Kidney epithelial cell (primary cell): ENCODE measurements at regions not wholly inside any gene's neighbourhood (a gene's known extent, or its start where the extent isn't known, plus 50 kb on each side); places are given as distances from the start of the nearest gene placed in this dataset.

ENCODE experiments used
- DNase-seq: peaks from one replicate; pipeline ENCODE4 v3.0.0-alpha.2; 2010; ENCODE audit warnings: low read depth
- H3K27me3 ChIP-seq: 2 replicates; pipeline ENCODE4 v1.6.0; 2011; ENCODE audit warnings: low read length; ENCODE audit not compliant: control insufficient read depth, insufficient read depth
- H3K36me3 ChIP-seq: 2 replicates; pipeline ENCODE4 v1.5.1; 2011; ENCODE audit warnings: low read length; ENCODE audit not compliant: control insufficient read depth, insufficient read depth
- H3K4me3 ChIP-seq: 2 replicates; pipeline ENCODE4 v1.5.1; 2011; ENCODE audit warnings: low read depth, mild to moderate bottlenecking, control low read depth, low read length
- CTCF ChIP-seq: IDR thresholded peaks from 2 replicates; pipeline ENCODE4 v1.5.1; 2011; ENCODE audit warnings: mild to moderate bottlenecking, moderate library complexity, low read length, control low read depth, inconsistent platforms; ENCODE audit not compliant: insufficient read depth, poor library complexity, severe bottlenecking

GRCh38 chr14:98382662-98383061, 889.3 kb downstream of the BCL11B start:
- DNase-seq: no peak
- no peak for TF ChIP-seq CTCF
- H3K4me3 ChIP-seq: no peak overlapping the region
- H3K36me3 ChIP-seq: no peaks in the 10 kb centered on the region
- H3K27me3 ChIP-seq: no peaks in the 10 kb centered on the region

- TF ChIP-seq CTCF: no peak
- DNase-seq: no peak
- Histone ChIP-seq H3K36me3 (no peaks in the 10 kb centered on the region), H3K27me3 (no peaks in the 10 kb centered on the region), H3K4me3 (no peak overlapping the region)
These were observed 886.1 kb downstream of the BCL11B start for GRCh38 chr14:98385851-98386250.

GRCh38 chr14:98391061-98391460, 880.9 kb downstream of the BCL11B start:
- no peak for DNase-seq
- no peaks in the 10 kb centered on the region for H3K27me3 ChIP-seq
- no peak for TF ChIP-seq CTCF
- no peaks in the 10 kb centered on the region for H3K36me3 ChIP-seq
- no peak overlapping the region for H3K4me3 ChIP-seq

- DNase-seq: no peak
- TF ChIP-seq CTCF: no peak
- Histone ChIP-seq H3K27me3 (no peaks in the 10 kb centered on the region), H3K36me3 (no peaks in the 10 kb centered on the region), H3K4me3 (no peak overlapping the region)
These were observed 878.5 kb downstream of the BCL11B start for GRCh38 chr14:98393527-98393926.

- no peak for TF ChIP-seq CTCF
- Histone ChIP-seq H3K27me3 (no peaks in the 10 kb centered on the region), H3K36me3 (no peaks in the 10 kb centered on the region), H3K4me3 (no peak overlapping the region)
- no peak for DNase-seq
These were observed 867.2 kb downstream of the BCL11B start for GRCh38 chr14:98404811-98405210.

GRCh38 chr14:98408024-98408555, 863.9 kb downstream of the BCL11B start:
- Histone ChIP-seq H3K27me3 (no peaks in the 10 kb centered on the region), H3K36me3 (no peaks in the 10 kb centered on the region), H3K4me3 (no peak overlapping the region)
- TF ChIP-seq CTCF: no peak
- DNase-seq: no peak
